Astrocyte of the spinal cord (primary cell): ENCODE measurements at regions not wholly inside any gene's neighbourhood (a gene's known extent, or its start where the extent isn't known, plus 50 kb on each side); places are given as distances from the start of the nearest gene placed in this dataset.
"Not testable (repeated sequence)": the region's sequence is repeated elsewhere in the genome, so short reads cannot be mapped to it uniquely, and the experiment has no call there.

Experiments used
- DNase-seq: peaks from one replicate; pipeline ENCODE4 v3.0.0; 2011; ENCODE audit warnings: low read depth, low spot score
- H3K4me3 ChIP-seq: 2 replicates; pipeline ENCODE4 v1.5.1; 2011; ENCODE audit warnings: low read depth, mild to moderate bottlenecking, low read length, moderate library complexity
- CTCF ChIP-seq: IDR thresholded peaks from 2 replicates; pipeline ENCODE4 v1.5.1; 2012; ENCODE audit warnings: low read depth, mild to moderate bottlenecking, low read length, inconsistent platforms
- in situ Hi-C: cut with HindIII; loops from 2 replicates; pipeline ENCODE4 v1.10.0; 2017; ENCODE audit warnings: low sequenced_read_pairs

- in situ Hi-C loops, result no loop called here
- DNase-seq, result no peak
- H3K4me3 ChIP-seq, result no peak overlapping the region
- TF ChIP-seq CTCF, result no peak
Measured at GRCh38 chr10:35274498-35275060, 61.7 kb upstream of the CCNY start.

GRCh38 chr10:35276889-35277288 is 59.4 kb upstream of the CCNY start:
- DNase-seq, result no peak
- TF ChIP-seq CTCF, result no peak
- no peak overlapping the region for H3K4me3 ChIP-seq
- in situ Hi-C loops, result no loop called here

GRCh38 chr10:35280246-35280645 is 56.1 kb upstream of the CCNY start:
- in situ Hi-C loops, DNase-seq, H3K4me3 ChIP-seq: not testable (repeated sequence)
